HCT116 (cell line): ENCODE measurements at regions not wholly inside any gene's neighbourhood (a gene's known extent, or its start where the extent isn't known, plus 50 kb on each side); places are given as distances from the start of the nearest gene placed in this dataset.

Source experiments
- ATAC-seq: fragments of 200-7000 bp; cut with Tn5 transposase; 2 replicates; pipeline ENCODE4 v1.9.1; 2020; ENCODE audit warnings: mild to moderate bottlenecking, moderate library complexity
- BruUV-seq: library from RNA; stranded (reverse); fragments of 400-500 nt; replicated peaks from 2 replicates; lab custom pipeline; 2021; lab: Mats Ljungman, UMichigan
- CTCF ChIA-PET: fragments of 300-600 bp; sonication (Branson Sonifier 250); formaldehyde crosslinking; loops from one replicate; lab custom pipeline; 2021; ENCODE audit warnings: antibody characterized with exemption; lab: Charles Lee
- POLR2A ChIA-PET: fragments of 300-600, 350-600 bp; sonication (Branson Sonifier 250); formaldehyde crosslinking; loops from one replicate; lab custom pipeline; 2021; ENCODE audit warnings: antibody characterized with exemption; lab: Charles Lee
- RAD21 ChIA-PET, 2 experiments: fragments of 300-600 bp; sonication (Branson Sonifier 250); formaldehyde crosslinking; loops; one replicate each; lab custom pipeline; 2023; ENCODE audit warnings: low total read pairs in 2 of 2; ENCODE audit not compliant: uncharacterized antibody in 2 of 2, unreplicated experiment in 2 of 2, low non-redundant PET in 1 of 2; lab: Charles Lee
- DNase-seq: peaks from one replicate; pipeline ENCODE4 v3.0.0-alpha.2; 2010; ENCODE audit warnings: low read depth, low spot score
- H2AFZ ChIP-seq: fragments of 200-600 bp; shearing (Covaris generic), sonication (generic); 2 replicates; pipeline ENCODE4 v1.6.1; 2017; ENCODE audit warnings: low read depth, mixed run types, mixed read lengths, antibody characterized with exemption, low read length; ENCODE audit not compliant: poor library complexity, severe bottlenecking
- H3K27ac ChIP-seq: 2 replicates; pipeline ENCODE4 v1.5.1; 2012; ENCODE audit warnings: low read depth, low read length
- H3K27me3 ChIP-seq: fragments of 200-600 bp; sonication (generic); 2 replicates; pipeline ENCODE4 v1.6.1; 2016; ENCODE audit warnings: mixed run types, low read length, mixed read lengths; ENCODE audit not compliant: insufficient read depth
- H3K36me3 ChIP-seq, 2 experiments: fragments of 200-500 bp in 1 of 2; fragments of 200-600 bp in 1 of 2; sonication (Bioruptor generic) in 1 of 2; sonication (generic) in 1 of 2; 2 replicates each; pipeline versions ENCODE4 v1.5.1 to v1.6.1; 2014 to 2016; ENCODE audit warnings: low read length in 2 of 2, inconsistent platforms in 1 of 2, mixed read lengths in 1 of 2, mixed run types in 1 of 2; ENCODE audit not compliant: insufficient read depth in 2 of 2, control insufficient read depth in 1 of 2
- H3K4me1 ChIP-seq, 2 experiments: fragments of 200-600 bp in 1 of 2; sonication (generic) in 1 of 2; 2 replicates each; pipeline versions ENCODE4 v1.5.1 to v1.6.1; 2012 to 2017; ENCODE audit warnings: low read length in 2 of 2, inconsistent platforms in 1 of 2, mild to moderate bottlenecking in 1 of 2, mixed read lengths in 1 of 2, mixed run types in 1 of 2, moderate library complexity in 1 of 2; ENCODE audit not compliant: insufficient read depth in 2 of 2, control insufficient read depth in 1 of 2
- H3K4me2 ChIP-seq: fragments of 200-600 bp; sonication (generic); 2 replicates; pipeline ENCODE4 v1.6.1; 2017; ENCODE audit warnings: mixed run types, low read length, mixed read lengths
- H3K4me3 ChIP-seq, 2 experiments: fragments of 200-600 bp in 1 of 2; sonication (generic) in 1 of 2; replicated peaks in 1 of 2; 2 replicates each; pipeline ENCODE4 v1.5.1; 2011 to 2016; ENCODE audit warnings: low read length in 2 of 2, control low read depth in 1 of 2, low read depth in 1 of 2, mild to moderate bottlenecking in 1 of 2, mixed read lengths in 1 of 2, mixed run types in 1 of 2
- H3K79me2 ChIP-seq: fragments of 200-600 bp; sonication (generic); 2 replicates; pipeline ENCODE4 v1.6.1; 2017; ENCODE audit warnings: mild to moderate bottlenecking, mixed run types, low read length, moderate library complexity, mixed read lengths; ENCODE audit not compliant: insufficient read depth
- H3K9ac ChIP-seq: fragments of 200-600 bp; sonication (generic); 2 replicates; pipeline ENCODE4 v1.6.1; 2016; ENCODE audit warnings: low read length, mixed read lengths
- H3K9me2 ChIP-seq: fragments of 200-600 bp; sonication (generic), shearing (Covaris generic); 2 replicates; pipeline ENCODE4 v1.6.1; 2017; ENCODE audit warnings: mixed run types, mild to moderate bottlenecking, moderate library complexity; ENCODE audit not compliant: insufficient read depth
- H3K9me3 ChIP-seq, 2 experiments: fragments of 200-500 bp in 1 of 2; fragments of 200-600 bp in 1 of 2; sonication (Bioruptor generic) in 1 of 2; sonication (generic) in 1 of 2; 2 replicates each; pipeline ENCODE4 v1.6.1; 2014 to 2017; ENCODE audit warnings: low read length in 2 of 2, mixed read lengths in 2 of 2, inconsistent platforms in 1 of 2, low read depth in 1 of 2, mild to moderate bottlenecking in 1 of 2, mixed run types in 1 of 2, moderate library complexity in 1 of 2; ENCODE audit not compliant: control insufficient read depth in 1 of 2, insufficient read depth in 1 of 2
- H4K20me1 ChIP-seq: fragments of 200-600 bp; sonication (generic), shearing (Covaris generic); 2 replicates; pipeline ENCODE4 v1.6.1; 2017; ENCODE audit warnings: mixed run types, mild to moderate bottlenecking, moderate library complexity; ENCODE audit not compliant: insufficient read depth
- ATF3 ChIP-seq: IDR thresholded peaks from 2 replicates; pipeline ENCODE4 v1.6.1; 2012
- CBX3 ChIP-seq: IDR thresholded peaks from 2 replicates; pipeline ENCODE4 v1.6.1; 2012; ENCODE audit warnings: low read depth
- EGR1 ChIP-seq: IDR thresholded peaks from 2 replicates; pipeline ENCODE4 v1.6.1; 2012; ENCODE audit warnings: low read depth
- ELF1 ChIP-seq: IDR thresholded peaks from 2 replicates; pipeline ENCODE4 v1.6.1; 2012; ENCODE audit warnings: low read depth, borderline replicate concordance
- EZH2 ChIP-seq: fragments of 200-600 bp; sonication (generic); IDR thresholded peaks from 2 replicates; pipeline ENCODE4 v1.6.1; 2017; ENCODE audit warnings: antibody characterized with exemption, mixed run types
- EZH2phosphoT487 ChIP-seq: fragments of 200-600 bp; IDR thresholded peaks from 2 replicates; pipeline ENCODE4 v1.6.1; 2018; ENCODE audit warnings: antibody characterized with exemption, borderline replicate concordance
- FOSL1 ChIP-seq: IDR thresholded peaks from 2 replicates; pipeline ENCODE4 v1.6.1; 2012; ENCODE audit warnings: low read depth
- JUND ChIP-seq: IDR thresholded peaks from 2 replicates; pipeline ENCODE4 v1.6.1; 2012
- RAD21 ChIP-seq: IDR thresholded peaks from 2 replicates; pipeline ENCODE4 v1.6.1; 2012; ENCODE audit warnings: low read depth, mild to moderate bottlenecking
- REST ChIP-seq: IDR thresholded peaks from 2 replicates; pipeline ENCODE4 v1.6.1; 2012; ENCODE audit warnings: low read depth
- SIN3A ChIP-seq: IDR thresholded peaks from 2 replicates; pipeline ENCODE4 v1.6.1; 2012; ENCODE audit warnings: low read depth
- SRF ChIP-seq: IDR thresholded peaks from 2 replicates; pipeline ENCODE4 v1.6.1; 2012; ENCODE audit warnings: low read depth
- TCF7L2 ChIP-seq: IDR thresholded peaks from 2 replicates; pipeline ENCODE4 v1.7.0; 2011; ENCODE audit warnings: borderline replicate concordance, inconsistent platforms; ENCODE audit not compliant: insufficient read depth, insufficient read length; ENCODE audit errors: extremely low read depth
- YY1 ChIP-seq: IDR thresholded peaks from 2 replicates; pipeline ENCODE4 v1.6.1; 2011; ENCODE audit warnings: low read length, low read depth, moderate library complexity, mild to moderate bottlenecking; ENCODE audit not compliant: insufficient replicate concordance; ENCODE audit errors: extremely low read depth
- ZNF274 ChIP-seq: fragments of 200-500 bp; sonication (Bioruptor generic); IDR thresholded peaks from 2 replicates; pipeline ENCODE4 v1.6.1; 2014; ENCODE audit warnings: mild to moderate bottlenecking, low read depth, low read length, inconsistent platforms
- intact Hi-C: fragments of 100-400 bp; cut with micrococcal nuclease; formaldehyde crosslinking; loops from 2 replicates; pipeline ENCODE4 v1.10.0; 2022
- TF ChIP-seq, protein P1 (sequence below): IDR thresholded peaks from 2 replicates; pipeline ENCODE4 v1.6.1; 2011; ENCODE audit warnings: mild to moderate bottlenecking, low read length, moderate library complexity; ENCODE audit not compliant: insufficient replicate concordance; ENCODE audit errors: extremely low read depth
- TF ChIP-seq, protein P2 (sequence below): IDR thresholded peaks from 2 replicates; pipeline ENCODE4 v1.6.1; 2012

- ATAC-seq, result no peak
- H3K9ac ChIP-seq, result no peak overlapping the region
- no peaks in the 10 kb centered on the region for H3K9me2 ChIP-seq
- 0 out of 4 replicates have a peak, but pooled peaks cover 0 to 4% of the 10 kb centered on the region in 2 experiments for H3K4me1 ChIP-seq
- CTCF ChIA-PET, result no interaction called here
- H3K4me2 ChIP-seq, result no peak overlapping the region
- intact Hi-C loops, result no loop called here
- TF ChIP-seq EZH2 (no peak), ZNF274 (no peak), EGR1 (no peak), CBX3 (no peak), ATF3 (no peak), EZH2phosphoT487 (no peak), ELF1 (no peak), YY1 (no peak), SRF (no peak), SIN3A (no peak), TCF7L2 (no peak), REST (no peak), RAD21 (no peak), JUND (no peak), FOSL1 (no peak)
- TF ChIP-seq, protein P1, sequence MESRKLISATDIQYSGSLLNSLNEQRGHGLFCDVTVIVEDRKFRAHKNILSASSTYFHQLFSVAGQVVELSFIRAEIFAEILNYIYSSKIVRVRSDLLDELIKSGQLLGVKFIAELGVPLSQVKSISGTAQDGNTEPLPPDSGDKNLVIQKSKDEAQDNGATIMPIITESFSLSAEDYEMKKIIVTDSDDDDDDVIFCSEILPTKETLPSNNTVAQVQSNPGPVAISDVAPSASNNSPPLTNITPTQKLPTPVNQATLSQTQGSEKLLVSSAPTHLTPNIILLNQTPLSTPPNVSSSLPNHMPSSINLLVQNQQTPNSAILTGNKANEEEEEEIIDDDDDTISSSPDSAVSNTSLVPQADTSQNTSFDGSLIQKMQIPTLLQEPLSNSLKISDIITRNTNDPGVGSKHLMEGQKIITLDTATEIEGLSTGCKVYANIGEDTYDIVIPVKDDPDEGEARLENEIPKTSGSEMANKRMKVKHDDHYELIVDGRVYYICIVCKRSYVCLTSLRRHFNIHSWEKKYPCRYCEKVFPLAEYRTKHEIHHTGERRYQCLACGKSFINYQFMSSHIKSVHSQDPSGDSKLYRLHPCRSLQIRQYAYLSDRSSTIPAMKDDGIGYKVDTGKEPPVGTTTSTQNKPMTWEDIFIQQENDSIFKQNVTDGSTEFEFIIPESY, result no peak
- TF ChIP-seq, protein P2, sequence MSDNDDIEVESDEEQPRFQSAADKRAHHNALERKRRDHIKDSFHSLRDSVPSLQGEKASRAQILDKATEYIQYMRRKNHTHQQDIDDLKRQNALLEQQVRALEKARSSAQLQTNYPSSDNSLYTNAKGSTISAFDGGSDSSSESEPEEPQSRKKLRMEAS, result no peak
- H3K27me3 ChIP-seq, result no peaks in the 10 kb centered on the region
- H3K9me3 ChIP-seq, result no peaks in the 10 kb centered on the region
- DNase-seq, result no peak
- no peaks in the 10 kb centered on the region for H3K36me3 ChIP-seq
- POLR2A ChIA-PET, result no interaction called here
- RAD21 ChIA-PET, result no interaction called here
- no peak overlapping the region for H3K27ac ChIP-seq
- no peaks in the 10 kb centered on the region for H4K20me1 ChIP-seq
- H3K79me2 ChIP-seq, result no peaks in the 10 kb centered on the region
- no TSS peak for BruUV-seq
- H2AFZ ChIP-seq, result no peak overlapping the region
- H3K4me3 ChIP-seq, result no peak overlapping the region
Measured at GRCh38 chr12:25861226-25861625, 97.3 kb upstream of the RASSF8 start.
